Spinal cord (tissue), 9 donors: ENCODE measurements at regions not wholly inside any gene's neighbourhood (a gene's known extent, or its start where the extent isn't known, plus 50 kb on each side); places are given as distances from the start of the nearest gene placed in this dataset.

Experiments used
- DNase-seq, 6 donors: peaks; one replicate each; pipeline versions ENCODE4 v3.0.0 to v3.0.0-alpha.2; 2013 to 2015; ENCODE audit warnings: low spot score in 6 of 6, low read depth in 4 of 6
- H3K27ac ChIP-seq: one replicate; pipeline ENCODE4 v1.5.1; 2013; ENCODE audit warnings: low read depth, low read length, control low read depth
- H3K27me3 ChIP-seq: one replicate; pipeline ENCODE4 v1.6.1; 2013; ENCODE audit warnings: low read length; ENCODE audit not compliant: control insufficient read depth, insufficient read depth
- H3K36me3 ChIP-seq: one replicate; pipeline ENCODE4 v1.6.1; 2013; ENCODE audit warnings: low read length; ENCODE audit not compliant: control insufficient read depth, insufficient read depth
- H3K4me1 ChIP-seq: one replicate; pipeline ENCODE4 v1.6.1; 2013; ENCODE audit warnings: low read length; ENCODE audit not compliant: control insufficient read depth, insufficient read depth
- H3K4me3 ChIP-seq: one replicate; pipeline ENCODE4 v1.5.1; 2013; ENCODE audit warnings: low read depth, low read length, control low read depth
- H3K9me3 ChIP-seq: one replicate; pipeline ENCODE4 v1.6.1; 2013; ENCODE audit warnings: low read length; ENCODE audit not compliant: control insufficient read depth, insufficient read depth
- WGBS: methylation state at CpG from one replicate; pipeline ENCODE4 v1.1.5; 2013; ENCODE audit warnings: missing lambda C conversion rate; ENCODE audit not compliant: insufficient coverage; 5-methylcytosine and 5-hydroxymethylcytosine counted together
- donor health status: healthy.

DNA sequence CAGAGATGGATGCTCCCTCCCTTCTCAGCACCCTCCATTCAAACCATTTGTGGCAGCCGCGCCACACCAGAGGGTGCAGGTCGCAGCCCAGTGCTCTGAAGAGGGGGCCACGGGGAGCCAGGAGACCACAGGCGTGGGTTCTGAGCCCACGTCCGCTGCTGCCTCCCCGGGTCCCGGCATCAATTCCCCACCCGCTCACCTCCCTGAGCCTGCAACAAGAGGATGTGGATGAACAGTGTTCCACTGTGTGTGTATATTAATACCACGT lies 120.1 kb upstream of the VSTM2B start:
- WGBS, result no CpG with 5 or more reads among the region's 11 CpGs
- no peaks in the 10 kb centered on the region for H3K9me3 ChIP-seq
- H3K4me3 ChIP-seq, result no peak overlapping the region
- peaks cover 2% of the 10 kb centered on the region for H3K27me3 ChIP-seq
- H3K36me3 ChIP-seq, result peaks cover 5% of the 10 kb centered on the region
- H3K4me1 ChIP-seq, result peaks cover 41% of the 10 kb centered on the region
- no peak for DNase-seq
- no peak overlapping the region for H3K27ac ChIP-seq

DNA sequence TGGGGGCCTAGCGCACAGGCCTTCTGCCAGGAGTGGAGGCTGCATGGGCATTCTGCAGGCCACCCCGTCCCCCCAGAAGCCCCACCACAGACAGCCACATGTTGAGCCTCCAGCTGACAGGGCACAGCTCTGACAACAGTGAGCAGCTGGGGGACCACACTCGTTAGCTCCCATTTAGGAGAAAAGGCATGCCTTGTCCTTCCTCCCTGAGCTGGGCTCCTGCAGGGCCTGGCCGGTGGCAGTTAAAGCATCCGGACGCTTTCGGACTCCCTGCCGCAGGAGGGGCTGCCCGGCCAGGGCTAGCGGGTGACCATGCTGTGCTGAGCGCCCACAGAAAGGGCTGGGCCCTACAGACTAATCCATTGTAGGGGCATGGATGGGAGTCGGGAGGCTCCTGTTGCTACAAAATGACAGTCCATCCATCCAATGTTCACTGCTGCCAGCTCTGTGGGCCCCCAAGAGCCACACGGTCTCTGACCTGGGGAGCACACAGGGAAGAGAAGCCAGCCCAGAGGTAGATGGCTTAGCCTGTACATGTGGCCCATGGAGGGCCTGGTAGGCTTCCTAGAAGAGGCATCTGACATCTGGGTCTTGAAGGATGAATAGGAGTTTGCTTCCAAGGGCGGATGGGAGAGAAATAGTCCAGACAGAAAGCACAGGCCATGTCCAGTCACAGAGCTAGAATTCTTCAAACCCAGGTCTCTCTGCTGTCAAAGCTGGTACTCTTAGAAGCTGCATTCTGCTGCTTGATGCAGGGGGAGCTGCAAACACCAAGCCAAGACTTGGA lies 116.5 kb upstream of the VSTM2B start:
- no peak overlapping the region for H3K27ac ChIP-seq
- WGBS, result 68% methylated on average over 14 of the region's 14 CpGs
- H3K4me1 ChIP-seq, result peaks cover 25% of the 10 kb centered on the region
- H3K9me3 ChIP-seq, result no peaks in the 10 kb centered on the region
- H3K4me3 ChIP-seq, result no peak overlapping the region
- DNase-seq, result no peak
- H3K36me3 ChIP-seq, result peaks cover 5% of the 10 kb centered on the region
- H3K27me3 ChIP-seq, result peaks cover 2% of the 10 kb centered on the region

DNA sequence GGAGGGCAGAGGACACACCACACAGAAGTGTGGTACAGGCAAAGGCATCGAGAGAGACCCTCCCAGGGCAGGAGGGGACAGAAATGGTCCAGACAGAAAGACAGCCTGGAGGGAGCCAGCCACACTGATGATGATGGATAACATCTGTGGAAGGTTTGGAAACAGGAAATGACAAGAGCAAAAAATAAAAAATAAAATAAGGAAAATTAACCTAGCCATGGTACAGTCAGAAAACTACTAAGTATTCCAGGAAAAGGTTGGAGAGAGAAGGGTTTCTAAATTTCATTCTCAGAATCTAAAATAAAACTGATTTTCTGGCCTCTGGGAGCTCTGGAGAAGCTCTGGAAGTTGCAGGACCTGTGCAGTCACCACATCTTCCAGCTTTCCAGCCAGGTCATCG lies 115.2 kb upstream of the VSTM2B start:
- Histone ChIP-seq H3K27ac (peak overlapping the region; percentile 27), H3K36me3 (peaks cover 4% of the 10 kb centered on the region), H3K4me3 (no peak overlapping the region), H3K9me3 (no peaks in the 10 kb centered on the region), H3K4me1 (peaks cover 11% of the 10 kb centered on the region), H3K27me3 (peaks cover 2% of the 10 kb centered on the region)
- WGBS, result 85% methylated on average over 2 of the region's 2 CpGs
- no peak for DNase-seq

DNA sequence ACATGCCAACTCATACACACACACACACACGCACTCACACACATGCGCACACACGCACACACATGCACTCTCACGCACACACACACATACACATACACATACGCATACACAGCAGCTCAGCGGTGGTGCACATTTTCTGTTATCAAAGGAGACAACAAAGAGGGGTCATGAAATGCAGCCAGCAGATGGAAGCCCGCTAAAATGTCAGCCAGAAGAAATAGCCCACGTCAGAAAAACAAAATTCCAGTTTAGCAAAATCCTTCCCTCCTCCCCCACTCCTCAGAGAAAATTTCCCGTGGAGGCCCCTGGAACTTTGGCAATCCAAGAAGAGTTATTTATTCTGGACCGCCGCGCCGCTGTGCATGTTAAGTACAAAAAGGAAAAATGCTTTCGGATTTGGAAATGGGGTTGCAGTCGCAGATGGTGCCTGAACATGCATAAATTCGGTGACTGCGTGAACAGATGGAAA lies 114.6 kb upstream of the VSTM2B start:
- no peak overlapping the region for H3K4me3 ChIP-seq
- WGBS, result 48% methylated on average over 16 of the region's 17 CpGs
- DNase-seq, result peak in 3 of 6 donors; percentile 26 to 95 (median 77)

DNA sequence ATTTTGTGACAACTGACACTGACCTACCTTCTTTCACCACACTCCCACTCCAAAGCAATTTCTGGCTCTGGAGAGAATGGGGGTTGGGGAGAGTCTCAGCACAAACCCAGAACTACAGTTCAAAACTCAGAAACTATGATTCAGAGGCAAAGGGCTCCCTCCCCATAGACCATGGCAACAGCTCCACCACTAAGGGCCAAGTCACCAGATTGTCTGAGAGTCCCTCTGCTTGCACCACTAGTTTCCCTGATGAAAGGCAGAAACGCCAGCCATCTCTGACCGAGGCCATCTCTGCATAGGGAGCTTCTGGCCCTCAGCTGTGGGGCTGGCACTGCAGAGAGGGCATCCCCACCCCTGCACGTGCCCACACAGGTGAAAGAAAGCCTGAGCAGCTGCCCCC lies 112.4 kb upstream of the VSTM2B start:
- no peaks in the 10 kb centered on the region for H3K27me3 ChIP-seq
- WGBS, result 62% methylated on average over 3 of the region's 3 CpGs
- H3K9me3 ChIP-seq, result no peaks in the 10 kb centered on the region
- H3K27ac ChIP-seq, result no peak overlapping the region
- H3K36me3 ChIP-seq, result peaks cover 3% of the 10 kb centered on the region
- DNase-seq, result peak in 1 of 6 donors; percentile 49
- H3K4me1 ChIP-seq, result peaks cover 11% of the 10 kb centered on the region
- no peak overlapping the region for H3K4me3 ChIP-seq

More for the DNA sequence above, 114.6 kb upstream of the VSTM2B start:
- H3K36me3 ChIP-seq, result peaks cover 3% of the 10 kb centered on the region
- peaks cover 2% of the 10 kb centered on the region for H3K27me3 ChIP-seq
- H3K9me3 ChIP-seq, result no peaks in the 10 kb centered on the region
- peak overlapping the region; percentile 27 for H3K27ac ChIP-seq
- peaks cover 9% of the 10 kb centered on the region for H3K4me1 ChIP-seq

DNA sequence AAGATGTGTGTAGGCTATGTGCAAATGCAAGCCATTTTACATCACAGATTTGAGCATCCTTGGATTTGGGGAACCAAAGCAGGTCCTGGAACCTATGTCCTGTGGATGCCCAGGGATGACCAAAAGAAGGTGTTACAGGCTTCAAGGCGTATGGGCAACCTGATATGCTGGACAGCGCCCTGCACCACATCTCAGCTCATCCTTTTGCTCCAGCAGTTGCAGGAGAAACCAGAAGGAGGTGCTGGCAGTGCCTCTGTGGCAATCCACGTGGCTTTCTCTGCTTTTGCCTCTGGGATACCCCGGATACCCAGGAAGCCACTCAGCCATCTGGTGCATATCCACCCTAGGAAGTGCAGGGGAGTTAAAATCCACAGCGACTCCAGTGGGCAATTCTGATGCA lies 110.3 kb upstream of the VSTM2B start:
- DNase-seq, result no peak
- no peak overlapping the region for H3K4me3 ChIP-seq
- H3K27me3 ChIP-seq, result no peaks in the 10 kb centered on the region
- H3K4me1 ChIP-seq, result peaks cover 12% of the 10 kb centered on the region
- no peak overlapping the region for H3K27ac ChIP-seq
- H3K9me3 ChIP-seq, result no peaks in the 10 kb centered on the region
- no peaks in the 10 kb centered on the region for H3K36me3 ChIP-seq
- WGBS, result 41% methylated on average over 4 of the region's 5 CpGs

DNA sequence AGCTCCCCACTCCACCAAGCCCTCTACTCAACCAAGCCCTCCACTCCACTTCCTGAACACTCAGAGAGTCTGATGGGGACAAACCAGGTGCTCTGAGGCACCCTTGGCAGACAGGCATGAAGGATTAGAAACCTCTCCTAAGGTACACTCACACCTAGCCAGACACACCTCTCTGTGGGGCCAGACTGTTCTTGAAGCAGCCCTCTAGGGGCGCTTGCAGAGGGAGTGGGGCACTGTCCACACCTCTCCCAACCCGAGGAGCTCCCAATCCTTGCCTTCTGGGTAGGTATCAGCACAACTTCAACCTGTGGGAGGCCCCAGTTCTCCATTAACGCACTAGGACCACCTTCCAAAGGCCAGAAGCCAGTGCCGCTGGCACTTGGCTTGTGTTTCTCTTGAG lies 108.7 kb upstream of the VSTM2B start:
- Histone ChIP-seq H3K9me3 (no peaks in the 10 kb centered on the region), H3K27me3 (no peaks in the 10 kb centered on the region), H3K4me3 (no peak overlapping the region), H3K36me3 (no peaks in the 10 kb centered on the region), H3K4me1 (peaks cover 7% of the 10 kb centered on the region), H3K27ac (no peak overlapping the region)
- WGBS, result 91% methylated on average over 4 of the region's 4 CpGs
- no peak for DNase-seq

DNA sequence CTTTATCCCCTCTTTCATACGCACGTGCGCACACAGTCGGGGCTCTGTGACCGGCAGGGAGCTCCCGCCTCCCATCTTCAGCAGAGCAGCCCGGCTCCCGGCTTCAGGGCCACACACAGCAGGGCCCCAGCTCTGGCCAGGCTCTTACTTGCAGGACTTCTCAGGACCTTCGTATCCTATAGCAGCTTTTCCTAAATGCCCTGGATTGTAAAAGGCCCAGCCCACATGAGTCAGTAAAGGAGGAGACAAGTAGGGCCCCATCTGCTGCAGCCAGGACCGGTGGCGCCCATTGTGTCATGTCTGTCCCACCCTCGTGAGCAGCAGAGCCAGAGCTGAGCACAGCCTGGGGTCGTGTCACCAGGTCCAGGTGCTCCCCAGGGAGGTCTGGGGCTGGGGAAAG lies 107.6 kb upstream of the VSTM2B start:
- WGBS, result 79% methylated on average over 13 of the region's 13 CpGs
- Histone ChIP-seq H3K27me3 (no peaks in the 10 kb centered on the region), H3K9me3 (no peaks in the 10 kb centered on the region), H3K4me3 (no peak overlapping the region), H3K36me3 (no peaks in the 10 kb centered on the region), H3K4me1 (peaks cover 9% of the 10 kb centered on the region), H3K27ac (no peak overlapping the region)
- DNase-seq, result no peak

DNA sequence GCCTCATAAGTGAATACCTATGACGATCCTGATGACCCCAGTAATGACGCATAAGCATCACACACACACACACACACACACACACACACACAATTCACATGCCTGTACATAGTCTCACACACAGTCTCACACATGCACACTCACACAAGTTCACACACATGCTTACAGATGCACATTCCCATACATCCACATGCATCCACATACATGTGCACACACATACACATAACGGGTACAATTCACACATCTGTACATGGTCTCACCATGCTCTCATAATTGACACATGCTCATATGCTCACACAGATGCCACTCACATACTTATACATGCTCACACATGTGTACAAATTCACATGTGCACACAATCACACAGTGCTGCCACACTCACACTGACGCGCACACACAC lies 105.7 kb upstream of the VSTM2B start:
- WGBS, result 98% methylated on average over 5 of the region's 5 CpGs
- H3K27ac ChIP-seq, result no peak overlapping the region

DNA sequence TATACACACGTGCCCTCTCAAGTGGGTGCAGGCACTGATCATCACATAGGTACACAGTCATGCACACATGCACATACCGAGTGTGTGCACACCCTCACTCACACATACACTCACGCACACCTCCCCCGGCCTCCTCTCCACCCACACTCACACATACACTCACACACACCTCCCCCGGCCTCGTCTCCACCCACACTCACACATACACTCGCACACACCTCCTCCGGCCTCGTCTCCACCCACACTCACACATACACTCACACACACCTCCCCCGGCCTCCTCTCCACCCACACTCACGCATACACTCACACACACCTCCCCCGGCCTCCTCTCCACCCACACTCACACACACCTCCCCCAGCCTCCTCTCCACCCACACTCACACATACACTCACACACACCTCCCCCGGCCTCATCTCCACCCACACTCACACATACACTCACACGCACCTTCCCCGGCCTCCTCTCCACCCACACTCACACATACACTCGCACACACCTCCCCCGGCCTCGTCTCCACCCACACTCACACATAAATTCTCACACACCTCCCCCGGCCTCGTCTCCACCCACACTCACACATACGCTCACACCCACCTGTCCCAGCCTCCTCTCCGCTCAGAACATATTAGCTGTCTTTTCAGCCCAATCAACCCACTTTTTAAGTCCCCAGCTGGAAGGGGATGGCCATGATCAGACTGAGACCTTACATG lies 105.2 kb upstream of the VSTM2B start:
- Histone ChIP-seq H3K36me3 (no peaks in the 10 kb centered on the region), H3K9me3 (no peaks in the 10 kb centered on the region), H3K4me1 (peaks cover 9% of the 10 kb centered on the region), H3K4me3 (no peak overlapping the region), H3K27me3 (no peaks in the 10 kb centered on the region), H3K27ac (no peak overlapping the region)
- WGBS, result 86% methylated on average over 22 of the region's 22 CpGs
- DNase-seq, result no peak

More for the DNA sequence above, 105.7 kb upstream of the VSTM2B start:
- H3K27me3 ChIP-seq, result no peaks in the 10 kb centered on the region
- no peak overlapping the region for H3K4me3 ChIP-seq
- DNase-seq, result no peak
- no peaks in the 10 kb centered on the region for H3K36me3 ChIP-seq
- peaks cover 9% of the 10 kb centered on the region for H3K4me1 ChIP-seq
- H3K9me3 ChIP-seq, result no peaks in the 10 kb centered on the region
